Upper lobe of right lung (tissue), 1 donor: ENCODE measurements at regions not wholly inside any gene's neighbourhood (a gene's known extent, or its start where the extent isn't known, plus 50 kb on each side); places are given as distances from the start of the nearest gene placed in this dataset.

Source experiments
- ATAC-seq: fragments of 200-7000 bp; cut with Tn5 transposase; one replicate; pipeline ENCODE4 v1.9.1; 2020; ENCODE audit warnings: mild to moderate bottlenecking, moderate library complexity
- DNase-seq: peaks from one replicate; pipeline ENCODE4 v3.0.0-alpha.2; 2020
- H3K27ac ChIP-seq: fragments of 200-600 bp; one replicate; pipeline ENCODE4 v1.8.0; 2022
- H3K27me3 ChIP-seq: fragments of 200-600 bp; one replicate; pipeline ENCODE4 v1.8.0; 2022; ENCODE audit warnings: mild to moderate bottlenecking
- H3K36me3 ChIP-seq: fragments of 200-600 bp; one replicate; pipeline ENCODE4 v1.8.0; 2022
- H3K4me1 ChIP-seq: fragments of 200-600 bp; one replicate; pipeline ENCODE4 v1.8.0; 2022
- H3K4me3 ChIP-seq: fragments of 200-600 bp; one replicate; pipeline ENCODE4 v1.8.0; 2022; ENCODE audit warnings: mild to moderate bottlenecking
- H3K9me3 ChIP-seq: fragments of 200-600 bp; one replicate; pipeline ENCODE4 v1.8.0; 2022
- CTCF ChIP-seq: fragments of 200-600 bp; IDR thresholded peaks from one replicate; pipeline ENCODE4 v1.8.0; 2022; ENCODE audit warnings: antibody characterized with exemption
- intact Hi-C: fragments of 100-400 bp; cut with DNase I; formaldehyde crosslinking; loops from one replicate; pipeline ENCODE4 v1.11.0; 2022
- donor health status: DM: no; HTN: yes; CAD: no; lungs with severe emphysema.

- Histone ChIP-seq H3K4me3 (no peak overlapping the region), H3K4me1 (peaks cover 13% of the 10 kb centered on the region), H3K27ac (no peak overlapping the region), H3K9me3 (no peaks in the 10 kb centered on the region), H3K27me3 (peaks cover 11% of the 10 kb centered on the region), H3K36me3 (no peaks in the 10 kb centered on the region)
- intact Hi-C loops = no loop called here
- ATAC-seq (peak; percentile 40), DNase-seq (no peak)
- TF ChIP-seq CTCF = no peak
Observed at GRCh38 chr11:119580081-119580480, 148.9 kb downstream of the NECTIN1 start.

- no peaks in the 10 kb centered on the region for H3K27me3 ChIP-seq
- no peaks in the 10 kb centered on the region for H3K4me1 ChIP-seq
- DNase-seq = no peak
- H3K9me3 ChIP-seq = no peaks in the 10 kb centered on the region
- no peak overlapping the region for H3K4me3 ChIP-seq
- intact Hi-C loops = no loop called here
- ATAC-seq = no peak
- H3K27ac ChIP-seq = no peak overlapping the region
- TF ChIP-seq CTCF = no peak
- H3K36me3 ChIP-seq = no peaks in the 10 kb centered on the region
Observed at GRCh38 chr11:119578521-119579191, 150.3 kb downstream of the NECTIN1 start.

- ATAC-seq (peak; percentile 82), DNase-seq (no peak)
- Histone ChIP-seq H3K9me3 (no peaks in the 10 kb centered on the region), H3K27me3 (no peaks in the 10 kb centered on the region), H3K4me3 (no peak overlapping the region), H3K36me3 (no peaks in the 10 kb centered on the region), H3K27ac (no peak overlapping the region), H3K4me1 (no peaks in the 10 kb centered on the region)
- intact Hi-C loops = no loop called here
- TF ChIP-seq CTCF = no peak
Observed at GRCh38 chr11:119573858-119574257, 150.9 kb upstream of the THY1 start.

GRCh38 chr11:119572481-119573424 is 149.8 kb upstream of the THY1 start:
- no peaks in the 10 kb centered on the region for H3K36me3 ChIP-seq
- no peak overlapping the region for H3K27ac ChIP-seq
- no peaks in the 10 kb centered on the region for H3K9me3 ChIP-seq
- ATAC-seq (no peak), DNase-seq (no peak)
- no peaks in the 10 kb centered on the region for H3K27me3 ChIP-seq
- intact Hi-C loops = no loop called here
- H3K4me3 ChIP-seq = no peak overlapping the region
- TF ChIP-seq CTCF = no peak
- H3K4me1 ChIP-seq = no peaks in the 10 kb centered on the region

- H3K27me3 ChIP-seq = no peaks in the 10 kb centered on the region
- intact Hi-C loops = no loop called here
- no peaks in the 10 kb centered on the region for H3K4me1 ChIP-seq
- H3K4me3 ChIP-seq = no peak overlapping the region
- no peak for ATAC-seq
- no peak for DNase-seq
- H3K9me3 ChIP-seq = no peaks in the 10 kb centered on the region
- no peak overlapping the region for H3K27ac ChIP-seq
- no peak for TF ChIP-seq CTCF
- H3K36me3 ChIP-seq = no peaks in the 10 kb centered on the region
Observed at GRCh38 chr11:119571311-119571710, 148.3 kb upstream of the THY1 start.
